GM21390 (cell line): ENCODE measurements at regions not wholly inside any gene's neighbourhood (a gene's known extent, or its start where the extent isn't known, plus 50 kb on each side); places are given as distances from the start of the nearest gene placed in this dataset.
"Not testable (repeated sequence)": the region's sequence is repeated elsewhere in the genome, so short reads cannot be mapped to it uniquely, and the experiment has no call there.

Source experiments
- ATAC-seq: cut with Tn5 transposase; IDR thresholded peaks from one replicate; pipeline ENCODE4 v1.9.1; 2021; ENCODE audit not compliant: unreplicated experiment

GRCh38 chr7:68205826-68206225, 1209.2 kb downstream of the TYW1 start:
- ATAC-seq, result no peak

DNA sequence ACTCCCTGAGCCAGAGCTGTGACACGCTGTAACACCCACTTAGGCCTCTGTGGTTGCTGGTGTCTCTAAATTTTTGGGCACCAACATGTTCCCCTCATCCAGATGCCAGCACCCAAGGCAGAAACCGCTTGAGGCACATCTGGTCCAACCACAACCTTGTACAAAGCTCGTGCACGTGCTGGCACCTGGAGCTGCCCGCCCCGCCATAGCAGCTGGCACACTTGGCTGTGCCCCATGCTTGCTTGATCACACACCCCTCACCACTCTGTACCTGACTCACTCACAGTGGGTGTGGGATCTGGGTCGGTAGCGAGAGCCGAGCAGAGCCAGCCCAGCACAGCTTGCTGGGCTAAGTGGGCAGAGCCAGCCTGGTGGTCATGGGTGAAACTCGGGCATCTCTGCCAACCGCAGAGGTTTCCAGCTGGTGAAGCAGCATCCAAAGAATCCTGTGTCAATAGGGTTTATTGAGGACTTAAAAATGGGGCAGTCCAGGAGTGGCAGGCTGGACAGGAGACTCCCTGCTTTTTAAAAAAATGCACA, 1210.4 kb downstream of the TYW1 start:
- no peak for ATAC-seq

GRCh38 chr7:68207676-68208075, 1211.0 kb downstream of the TYW1 start:
- no peak for ATAC-seq

DNA sequence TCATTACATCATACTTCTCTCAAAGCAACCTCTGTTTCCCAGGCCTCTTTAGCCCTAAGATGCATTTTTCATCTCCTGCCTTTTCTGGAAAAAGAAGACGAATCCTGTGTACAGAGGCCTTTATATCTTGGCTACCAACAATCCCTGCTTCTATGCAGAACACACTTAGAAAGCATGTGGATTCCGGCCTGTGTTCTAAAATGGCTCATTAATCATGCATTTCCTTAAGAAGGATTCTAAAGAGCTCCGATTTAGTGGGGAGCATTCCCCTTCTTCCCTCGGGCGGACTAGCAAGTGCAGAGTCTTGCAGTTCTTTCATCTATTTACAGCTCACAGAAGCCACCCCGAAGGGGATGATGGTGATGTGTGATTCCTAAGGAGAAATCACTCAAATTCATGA, 1212.9 kb downstream of the TYW1 start:
- no peak for ATAC-seq

GRCh38 chr7:68213838-68214237, 1217.2 kb downstream of the TYW1 start:
- ATAC-seq, result no peak

DNA sequence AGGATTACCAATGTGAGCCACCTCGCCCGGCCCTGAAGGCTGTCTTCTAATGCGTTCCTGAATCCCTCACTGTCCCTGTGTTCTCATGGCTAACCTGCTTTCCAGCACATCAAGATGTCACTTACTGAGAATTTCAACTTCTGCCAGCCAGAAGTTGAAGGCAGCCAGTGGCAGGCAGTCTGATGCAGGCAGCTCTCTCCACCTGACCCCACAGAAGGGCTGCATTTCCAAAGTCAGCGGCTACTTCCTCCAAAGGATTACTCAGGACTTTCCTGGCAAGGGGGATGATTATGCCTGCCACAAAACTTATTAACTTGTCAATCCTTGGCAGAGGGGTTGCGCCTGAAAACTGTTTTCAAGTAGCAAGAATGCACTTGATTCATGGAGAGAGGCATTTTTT, 1219.4 kb downstream of the TYW1 start:
- ATAC-seq, result no peak

DNA sequence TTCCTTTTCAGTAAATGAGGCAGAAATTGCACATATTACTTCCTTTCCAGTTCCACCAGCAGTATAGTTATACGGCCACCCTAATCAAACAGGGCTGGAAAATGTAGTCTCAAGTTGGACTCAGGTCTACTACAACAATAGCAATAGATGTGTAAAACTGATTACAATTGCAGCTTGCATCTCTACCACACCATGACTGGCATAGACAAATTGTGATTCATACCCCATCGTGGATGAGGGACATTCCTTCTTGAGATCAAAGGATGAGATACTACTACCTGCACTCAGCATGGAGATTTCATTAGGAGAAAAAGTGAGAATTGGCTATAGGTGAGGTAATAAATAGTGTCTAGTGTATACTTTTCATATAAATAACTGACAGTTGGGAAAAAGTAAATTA, 1220.8 kb downstream of the TYW1 start:
- no peak for ATAC-seq

DNA sequence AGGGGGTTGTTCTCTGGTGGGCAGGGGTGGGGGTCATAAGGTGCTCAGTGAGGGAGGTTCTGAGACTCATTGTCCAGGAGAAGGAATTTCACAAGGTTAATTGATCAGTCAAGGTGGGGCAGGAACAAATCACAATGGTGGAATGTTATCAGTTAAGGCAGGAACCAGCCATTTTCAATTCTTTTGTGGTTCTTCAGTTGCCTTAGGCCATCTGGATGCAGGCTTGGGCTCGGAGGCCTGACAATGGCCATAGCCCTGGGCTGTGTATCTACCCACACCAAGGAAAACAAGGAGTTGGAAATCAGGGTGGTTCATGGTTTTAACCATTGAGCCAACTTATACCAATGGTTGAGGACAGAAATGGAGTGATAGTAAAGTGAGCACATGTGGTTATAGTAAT, 1221.8 kb downstream of the TYW1 start:
- no peak for ATAC-seq

DNA sequence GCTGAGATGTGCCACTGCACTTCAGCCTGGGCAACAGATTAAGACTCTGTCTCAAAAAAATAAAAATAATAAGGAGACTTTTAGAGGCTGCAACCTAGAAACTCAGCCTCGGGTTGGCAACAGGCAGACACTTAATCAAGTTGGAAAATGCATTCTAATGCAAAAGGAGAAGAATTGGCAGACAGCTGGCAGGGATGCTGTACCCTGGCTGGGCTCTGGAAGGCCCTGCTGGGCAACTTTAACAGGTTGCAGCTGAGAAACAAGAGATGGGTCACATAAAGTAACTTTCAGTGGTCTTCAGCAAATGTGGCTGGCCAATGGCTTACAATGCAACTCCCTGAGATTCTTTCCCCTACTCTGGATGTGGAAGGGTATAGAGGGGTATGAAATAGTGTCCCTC, 1225.7 kb downstream of the TYW1 start:
- no peak for ATAC-seq

- ATAC-seq, result no peak
Observed at GRCh38 chr7:68224041-68224741, 1227.6 kb downstream of the TYW1 start.

DNA sequence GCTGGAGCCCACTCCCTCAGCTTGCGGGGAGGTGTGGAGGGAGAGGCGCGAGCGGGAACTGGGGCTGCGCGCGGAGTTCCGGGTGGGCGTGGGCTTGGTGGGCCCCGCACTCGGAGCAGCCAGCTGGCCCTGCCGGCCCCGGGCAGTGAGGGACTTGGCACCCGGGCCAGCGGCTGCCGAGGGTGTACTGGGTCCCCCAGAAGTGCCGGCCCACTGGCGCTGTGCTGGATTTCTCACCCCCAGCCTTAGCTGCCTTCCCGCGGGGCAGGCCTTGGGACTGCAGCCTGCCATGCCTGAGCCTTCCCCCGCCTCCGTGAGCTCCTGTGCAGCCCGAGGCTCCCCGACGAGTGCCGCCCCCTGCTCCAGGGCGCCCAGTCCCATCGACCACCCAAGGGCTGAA, 1234.4 kb downstream of the TYW1 start:
- not testable (repeated sequence) for ATAC-seq

DNA sequence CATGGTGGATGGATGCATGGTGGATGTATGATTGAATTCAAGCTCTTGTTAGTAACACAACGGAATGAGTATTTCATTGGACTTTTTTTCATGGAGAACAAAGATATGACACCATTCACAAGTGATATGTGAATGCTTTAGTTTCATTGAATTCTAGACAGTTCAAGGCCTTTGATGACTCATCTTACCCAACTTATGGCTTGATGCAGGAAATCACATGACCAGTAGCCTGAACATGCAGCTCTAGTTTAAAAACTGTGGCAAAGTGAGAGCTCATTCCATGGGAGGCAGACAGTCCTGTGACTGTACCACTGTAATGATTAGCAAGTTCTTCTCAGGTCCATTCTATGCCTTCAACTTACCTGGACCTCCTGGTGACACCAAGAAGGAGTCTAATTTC, 1239.3 kb downstream of the TYW1 start:
- ATAC-seq, result no peak

DNA sequence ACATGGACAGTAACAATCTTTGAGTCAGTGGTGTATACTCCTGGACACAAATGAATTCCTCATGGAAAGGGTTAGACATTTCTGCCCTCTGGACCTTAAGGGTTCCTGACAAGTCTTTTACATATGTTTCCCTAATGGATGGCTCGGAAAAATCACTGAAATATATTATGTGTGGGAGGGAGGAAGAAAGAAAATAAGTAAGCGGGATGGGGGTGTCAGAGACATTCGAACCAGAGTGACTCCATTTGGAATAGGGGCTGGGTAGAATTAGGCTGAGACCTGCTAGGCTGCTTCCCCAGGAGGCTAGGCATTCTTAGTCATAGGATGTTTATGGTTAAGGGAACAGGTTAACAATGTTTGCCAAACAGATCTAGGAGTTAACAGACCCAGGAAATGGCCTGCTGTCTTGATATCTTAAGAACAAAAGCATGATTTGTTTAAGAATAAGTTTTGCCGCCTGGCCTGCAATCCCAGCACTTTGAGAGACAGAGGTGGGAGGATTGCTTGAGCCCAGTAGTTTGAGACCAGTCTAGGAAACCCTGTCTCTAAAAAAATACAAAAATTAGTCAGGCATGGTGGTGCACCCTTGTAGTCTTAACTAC, 1241.7 kb downstream of the TYW1 start:
- no peak for ATAC-seq

- ATAC-seq, result no peak
Observed at GRCh38 chr7:68243128-68243527, 1246.5 kb downstream of the TYW1 start.

GRCh38 chr7:68244389-68244788, 1247.8 kb downstream of the TYW1 start:
- no peak for ATAC-seq

DNA sequence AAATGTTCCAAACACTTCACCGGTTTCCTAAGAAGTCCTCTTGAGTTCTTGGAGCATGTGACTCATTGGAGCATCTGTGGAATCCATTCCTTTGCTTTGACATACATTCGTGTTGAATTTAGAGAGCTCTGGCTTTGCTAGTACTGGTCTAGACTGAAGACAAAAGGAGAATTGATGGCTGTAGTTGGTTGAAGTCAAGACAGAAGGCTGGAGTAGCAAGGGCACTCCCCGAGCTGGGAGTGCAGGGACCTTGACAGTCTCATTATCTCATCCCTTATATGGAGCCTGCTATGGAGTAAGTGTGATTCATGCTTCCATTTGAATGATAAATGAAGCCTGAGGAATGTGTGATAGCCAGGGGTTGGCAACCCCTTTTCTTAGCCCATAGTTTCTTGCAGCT, 1249.1 kb downstream of the TYW1 start:
- no peak for ATAC-seq

DNA sequence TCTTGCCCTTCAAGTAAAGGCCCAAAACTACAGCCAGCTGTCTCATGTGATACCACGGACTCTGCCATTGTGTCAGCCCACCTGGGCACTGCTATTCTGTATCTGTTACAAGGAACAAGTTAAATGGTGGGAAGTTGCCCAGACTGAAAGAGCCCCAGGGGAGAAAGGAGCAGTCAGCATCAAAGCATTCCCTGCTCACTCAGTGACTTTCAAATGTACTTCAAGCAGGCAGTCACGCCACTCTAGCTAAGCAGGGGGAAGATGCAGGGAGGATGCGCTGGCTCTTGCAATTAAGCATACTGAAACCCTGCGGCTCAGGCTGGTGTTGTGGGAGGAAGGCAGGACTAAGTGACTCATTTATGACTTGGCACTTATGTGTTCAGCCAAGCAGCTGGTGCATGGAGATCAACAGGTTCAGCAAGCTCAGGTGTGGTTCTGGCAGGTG, 1249.6 kb downstream of the TYW1 start:
- ATAC-seq, result no peak

DNA sequence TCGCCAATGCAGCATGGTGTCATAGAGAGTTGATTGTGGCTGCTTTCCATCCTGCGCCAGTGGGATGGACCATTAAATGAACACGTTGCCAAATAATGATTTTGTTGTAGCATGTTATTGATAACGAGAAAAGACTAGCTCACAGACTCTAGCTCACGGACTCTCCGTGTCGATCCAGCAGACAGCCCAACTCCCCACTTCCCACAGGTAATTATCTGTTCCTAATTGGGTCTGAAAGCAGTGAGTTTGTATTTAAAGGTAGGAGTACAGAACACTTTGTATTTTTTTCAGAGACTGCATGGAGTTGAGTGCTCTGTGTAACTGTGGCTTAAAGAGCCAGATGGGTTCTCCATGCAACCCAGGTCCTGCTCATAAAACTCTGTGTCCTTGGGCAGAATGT, 1250.5 kb downstream of the TYW1 start:
- ATAC-seq, result no peak

DNA sequence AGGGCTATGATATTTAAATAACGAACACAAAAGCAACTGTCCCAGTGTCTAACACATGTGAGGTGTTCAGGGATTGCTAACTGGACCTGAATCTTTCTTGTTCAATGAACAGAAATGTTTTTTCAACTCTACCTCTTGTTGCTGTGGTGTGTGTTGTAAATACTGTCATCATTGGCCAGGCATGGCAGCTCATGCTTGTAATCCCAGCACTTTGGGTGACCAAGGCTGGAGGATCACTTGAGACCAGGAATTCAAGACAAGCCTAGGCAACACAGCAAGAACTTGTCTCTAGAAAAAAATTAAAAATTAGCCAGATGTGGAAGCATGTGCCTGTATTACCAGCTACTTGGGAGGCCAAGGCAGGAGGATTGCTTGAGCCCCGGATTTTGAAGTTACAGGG, 1250.9 kb downstream of the TYW1 start:
- ATAC-seq, result no peak

- no peak for ATAC-seq
Observed at GRCh38 chr7:68248973-68249372, 1252.3 kb downstream of the TYW1 start.

- ATAC-seq, result no peak
Observed at GRCh38 chr7:68249611-68250010, 1253.0 kb downstream of the TYW1 start.

DNA sequence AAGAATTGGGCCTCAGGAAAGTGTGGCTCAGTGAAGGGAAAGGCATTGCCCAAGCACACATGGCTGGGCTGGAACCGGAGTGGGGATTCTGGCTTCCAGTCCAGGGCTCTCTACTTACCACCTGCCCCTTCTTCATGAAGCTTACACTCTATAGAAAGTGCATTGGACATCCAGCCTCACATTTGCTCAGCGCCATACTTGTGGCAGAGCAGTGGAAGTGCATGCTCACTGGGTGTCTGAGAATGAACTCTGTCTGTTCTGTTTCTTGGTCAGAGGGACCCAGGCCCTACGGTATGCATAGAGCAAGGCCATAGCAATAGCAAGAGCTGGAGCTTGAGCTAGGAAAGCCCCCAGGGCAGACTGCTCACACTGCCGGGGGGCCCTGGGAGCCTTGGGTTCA, 1253.5 kb downstream of the TYW1 start:
- no peak for ATAC-seq

DNA sequence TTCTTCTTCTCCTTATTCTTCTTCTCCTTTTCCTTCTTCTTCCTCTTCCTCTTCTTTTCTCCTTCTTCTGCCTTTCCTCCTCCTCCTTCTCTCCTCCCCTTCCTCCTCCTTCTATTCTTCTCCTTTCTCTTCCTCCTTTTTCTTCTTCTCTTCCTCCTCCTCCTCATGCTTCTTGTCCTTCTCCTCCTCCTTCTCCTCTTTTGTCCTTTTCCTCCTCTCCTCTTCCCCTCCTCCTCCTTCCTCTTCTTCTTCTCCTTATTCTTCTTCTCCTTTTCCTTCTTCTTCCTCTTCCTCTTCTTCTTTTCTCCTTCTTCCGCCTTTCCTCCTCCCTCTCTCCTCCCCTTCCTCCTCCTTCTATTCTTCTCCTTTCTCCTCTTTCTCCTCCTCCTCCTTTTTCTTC, 1258.2 kb downstream of the TYW1 start:
- ATAC-seq, result not testable (repeated sequence)
